DMS114 treated with DMSO at 0.1 percent for 48 hours (cell line): ENCODE measurements at regions not wholly inside any gene's neighbourhood (a gene's known extent, or its start where the extent isn't known, plus 50 kb on each side); places are given as distances from the start of the nearest gene placed in this dataset.
A peak's percentile ranks its signal among the peaks of the same experiment; 100 is the strongest.

ENCODE experiments used
- DNase-seq: peaks from one replicate; lab custom pipeline; 2025; ENCODE audit not compliant: unreplicated experiment; lab: John Stamatoyannopoulos, UW

GRCh38 chr3:124273651-124274050 is 281.7 kb upstream of the ROPN1 start:
- no peak for DNase-seq

GRCh38 chr3:124274051-124274450 is 282.1 kb upstream of the ROPN1 start:
- no peak for DNase-seq

- no peak for DNase-seq
Measured at GRCh38 chr3:124275412-124275811, 283.5 kb upstream of the ROPN1 start.

- DNase-seq = no peak
Measured at GRCh38 chr3:124276133-124276532, 284.2 kb upstream of the ROPN1 start.

- DNase-seq = no peak
Measured at GRCh38 chr3:124276539-124277143, 284.7 kb upstream of the ROPN1 start.

GRCh38 chr3:124277144-124277890 is 285.4 kb upstream of the ROPN1 start:
- no peak for DNase-seq

GRCh38 chr3:124281453-124282316 is 289.8 kb upstream of the ROPN1 start:
- DNase-seq = peak; percentile 5

- DNase-seq = no peak
Measured at GRCh38 chr3:124282751-124283651, 291.1 kb upstream of the ROPN1 start.

GRCh38 chr3:124283652-124284023 is 291.7 kb upstream of the ROPN1 start:
- no peak for DNase-seq

- no peak for DNase-seq
Measured at GRCh38 chr3:124288996-124289395, 297.1 kb upstream of the ROPN1 start.

GRCh38 chr3:124291008-124291407 is 299.1 kb upstream of the ROPN1 start:
- DNase-seq = no peak

- DNase-seq = no peak
Measured at GRCh38 chr3:124292329-124292728, 300.4 kb upstream of the ROPN1 start.

- DNase-seq = no peak
Measured at GRCh38 chr3:124293584-124293983, 301.7 kb upstream of the ROPN1 start.

GRCh38 chr3:124295362-124295761 is 303.4 kb upstream of the ROPN1 start:
- no peak for DNase-seq

- DNase-seq = no peak
Measured at GRCh38 chr3:124296406-124296805, 304.5 kb upstream of the ROPN1 start.

GRCh38 chr3:124297062-124297980 is 305.4 kb upstream of the ROPN1 start:
- DNase-seq = no peak

- no peak for DNase-seq
Measured at GRCh38 chr3:124298301-124298700, 306.4 kb upstream of the ROPN1 start.

- DNase-seq = no peak
Measured at GRCh38 chr3:124298951-124299350, 307.0 kb upstream of the ROPN1 start.

GRCh38 chr3:124299831-124300230 is 307.9 kb upstream of the ROPN1 start:
- no peak for DNase-seq

- no peak for DNase-seq
Measured at GRCh38 chr3:124300416-124300815, 308.5 kb upstream of the ROPN1 start.
